Spleen (tissue), 7 donors: ENCODE measurements at regions not wholly inside any gene's neighbourhood (a gene's known extent, or its start where the extent isn't known, plus 50 kb on each side); places are given as distances from the start of the nearest gene placed in this dataset.

ENCODE experiments used
- CTCF ChIP-seq, 11 experiments: fragments of 200-600 bp in 7 of 11; fragments of 450-650 bp in 4 of 11; sonication (generic) in 4 of 11; IDR thresholded peaks in 8 of 11; conservative IDR thresholded peaks in 3 of 11; 1 replicate in 7 of 11; 2 replicates in 4 of 11; pipeline versions ENCODE4 v1.4.0 to v1.8.0; 2016 to 2021; ENCODE audit warnings: antibody characterized with exemption in 11 of 11, inconsistent platforms in 4 of 11, mild to moderate bottlenecking in 1 of 11
- POLR2A ChIP-seq, 3 donors: fragments of 450-650 bp; IDR thresholded peaks; one replicate each; pipeline ENCODE4 v1.5.1; 2017; ENCODE audit warnings: antibody characterized with exemption in 3 of 3, mild to moderate bottlenecking in 1 of 3
- donor health status: DM: no; HTN: no; CAD: no; lungs with moderate emphysema.
- donor health status: DM: no; HTN: no; CAD: no.
- donor health status: DM: no; HTN: no; CAD: no.

GRCh38 chr9:82570226-82570625, 492.7 kb downstream of the RASEF start:
- no peak for TF ChIP-seq CTCF (IDR thresholded peaks at IDR 0.05 in 8 of 11, conservative IDR thresholded peaks at IDR 0.05 in 3 of 11)
- no peak for TF ChIP-seq POLR2A (IDR thresholded peaks at IDR 0.05)
